Astrocyte (in vitro differentiated cells and primary cell): ENCODE measurements at regions not wholly inside any gene's neighbourhood (a gene's known extent, or its start where the extent isn't known, plus 50 kb on each side); places are given as distances from the start of the nearest gene placed in this dataset.

Experiments used
- DNase-seq: peaks from one replicate; pipeline ENCODE4 v3.0.0-alpha.2; 2010; ENCODE audit warnings: low read depth
- FAIRE-seq: peaks from 2 replicates; lab custom pipeline; 2011; peaks lifted over from hg19 to GRCh38; lab: Jason Lieb, UNC
- H2AFZ ChIP-seq: 2 replicates; pipeline ENCODE4 v1.6.0; 2012; ENCODE audit warnings: low read depth, low read length, inconsistent platforms
- H3K27ac ChIP-seq: 2 replicates; pipeline ENCODE4 v1.5.1; 2011; ENCODE audit warnings: low read depth, low read length, inconsistent platforms
- H3K27me3 ChIP-seq: 2 replicates; pipeline ENCODE4 v1.6.0; 2011; ENCODE audit warnings: low read length, inconsistent platforms; ENCODE audit not compliant: insufficient read depth
- H3K36me3 ChIP-seq: 2 replicates; pipeline ENCODE4 v1.5.1; 2011; ENCODE audit warnings: low read length, inconsistent platforms; ENCODE audit not compliant: insufficient read depth
- H3K4me1 ChIP-seq: 2 replicates; pipeline ENCODE4 v1.5.1; 2011; ENCODE audit warnings: low read length, inconsistent platforms; ENCODE audit not compliant: insufficient read depth
- H3K4me2 ChIP-seq: 2 replicates; pipeline ENCODE4 v1.6.0; 2012; ENCODE audit warnings: low read length, inconsistent platforms
- H3K4me3 ChIP-seq: 2 replicates; pipeline ENCODE4 v1.5.1; 2011; ENCODE audit warnings: low read depth, mild to moderate bottlenecking, low read length, inconsistent platforms; ENCODE audit not compliant: insufficient read depth
- H3K79me2 ChIP-seq: 2 replicates; pipeline ENCODE4 v1.6.0; 2012; ENCODE audit warnings: mild to moderate bottlenecking, low read length, inconsistent platforms; ENCODE audit not compliant: insufficient read depth
- H3K9ac ChIP-seq: 2 replicates; pipeline ENCODE4 v1.6.0; 2012; ENCODE audit warnings: mild to moderate bottlenecking, low read length, inconsistent platforms
- H3K9me3 ChIP-seq: 2 replicates; pipeline ENCODE4 v1.5.1; 2012; ENCODE audit warnings: low read depth, mild to moderate bottlenecking, low read length, inconsistent platforms; ENCODE audit not compliant: insufficient read depth
- H4K20me1 ChIP-seq: 2 replicates; pipeline ENCODE4 v1.6.0; 2012; ENCODE audit warnings: low read length, inconsistent platforms; ENCODE audit not compliant: insufficient read depth
- H3K27ac Mint-ChIP-seq: one replicate; pipeline ENCODE4 v1.8.0; 2021; ENCODE audit warnings: mild to moderate bottlenecking, mixed read lengths; ENCODE audit not compliant: unreplicated experiment
- H3K27me3 Mint-ChIP-seq: one replicate; pipeline ENCODE4 v1.8.0; 2021; ENCODE audit warnings: low read depth, mixed read lengths; ENCODE audit not compliant: unreplicated experiment
- H3K36me3 Mint-ChIP-seq: one replicate; pipeline ENCODE4 v1.8.0; 2021; ENCODE audit warnings: low read depth, mixed read lengths; ENCODE audit not compliant: unreplicated experiment
- H3K4me1 Mint-ChIP-seq: one replicate; pipeline ENCODE4 v1.8.0; 2021; ENCODE audit warnings: low read depth, mixed read lengths; ENCODE audit not compliant: unreplicated experiment
- H3K4me3 Mint-ChIP-seq: one replicate; pipeline ENCODE4 v1.8.0; 2021; ENCODE audit warnings: mild to moderate bottlenecking, moderate library complexity, mixed read lengths; ENCODE audit not compliant: unreplicated experiment
- H3K9me3 Mint-ChIP-seq: one replicate; pipeline ENCODE4 v1.8.0; 2021; ENCODE audit warnings: mild to moderate bottlenecking, mixed read lengths; ENCODE audit not compliant: unreplicated experiment
- EZH2 ChIP-seq: IDR thresholded peaks from 2 replicates; pipeline ENCODE4 v1.6.1; 2012; ENCODE audit warnings: mild to moderate bottlenecking, low read length, inconsistent platforms; ENCODE audit not compliant: insufficient read depth
- TF ChIP-seq, protein P1 (sequence below): IDR thresholded peaks from 2 replicates; pipeline ENCODE4 v1.5.1; 2011; ENCODE audit warnings: low read depth, mild to moderate bottlenecking, inconsistent platforms, low read length, moderate library complexity; ENCODE audit not compliant: insufficient read depth

DNA sequence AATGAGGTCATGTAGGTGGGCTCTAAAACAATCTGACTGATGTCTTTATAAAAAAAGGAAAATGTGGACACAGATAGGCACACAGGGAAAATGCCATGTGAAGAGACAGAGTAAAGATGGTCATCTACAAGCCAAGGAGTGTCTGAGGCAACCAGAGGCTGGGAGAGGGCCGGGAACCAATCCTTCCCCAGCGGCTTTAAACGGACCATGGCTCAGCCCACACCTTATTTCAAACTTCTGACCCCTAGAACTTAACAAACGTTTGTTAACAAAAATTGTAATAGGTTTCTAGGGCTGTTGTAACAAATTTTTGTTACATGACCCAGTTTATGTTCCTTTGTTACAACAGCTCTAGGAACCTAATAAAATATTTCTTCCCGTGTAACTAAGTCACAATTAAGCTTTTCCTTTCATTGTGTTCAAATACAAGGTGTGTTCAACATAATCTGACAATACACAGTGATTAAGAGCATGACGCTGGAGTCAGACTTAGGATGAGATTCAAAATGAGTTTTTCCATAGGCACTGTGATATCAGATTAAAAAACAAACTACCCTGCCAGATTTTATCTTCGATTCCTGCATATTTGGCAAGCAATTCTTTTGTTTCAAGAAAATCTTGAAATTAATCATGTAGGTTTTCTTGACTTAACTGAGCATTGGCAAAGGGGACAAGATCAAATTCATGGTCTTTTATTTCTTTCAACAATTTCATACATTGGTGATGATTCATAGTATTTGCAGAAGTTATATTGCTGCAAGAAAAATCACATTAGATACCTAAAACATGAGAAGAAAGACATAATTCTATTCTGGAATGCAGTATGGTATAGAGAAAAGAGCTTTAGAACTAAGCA, 169.5 kb upstream of the RIPOR2 start:
- no peak overlapping the region for H3K27ac ChIP-seq
- Mint-ChIP-seq H3K4me1 (no peaks in the 10 kb centered on the region), H3K9me3 (peaks cover 2% of the 10 kb centered on the region), H3K27ac (no peak overlapping the region), H3K27me3 (peaks cover 4% of the 10 kb centered on the region), H3K4me3 (no peak overlapping the region), H3K36me3 (no peaks in the 10 kb centered on the region)
- DNase-seq (peak; percentile 18), FAIRE-seq (no peak)
- H3K27me3 ChIP-seq: no peaks in the 10 kb centered on the region
- no peaks in the 10 kb centered on the region for H3K36me3 ChIP-seq
- H2AFZ ChIP-seq: no peak overlapping the region
- TF ChIP-seq EZH2: no peak
- TF ChIP-seq, protein P1, sequence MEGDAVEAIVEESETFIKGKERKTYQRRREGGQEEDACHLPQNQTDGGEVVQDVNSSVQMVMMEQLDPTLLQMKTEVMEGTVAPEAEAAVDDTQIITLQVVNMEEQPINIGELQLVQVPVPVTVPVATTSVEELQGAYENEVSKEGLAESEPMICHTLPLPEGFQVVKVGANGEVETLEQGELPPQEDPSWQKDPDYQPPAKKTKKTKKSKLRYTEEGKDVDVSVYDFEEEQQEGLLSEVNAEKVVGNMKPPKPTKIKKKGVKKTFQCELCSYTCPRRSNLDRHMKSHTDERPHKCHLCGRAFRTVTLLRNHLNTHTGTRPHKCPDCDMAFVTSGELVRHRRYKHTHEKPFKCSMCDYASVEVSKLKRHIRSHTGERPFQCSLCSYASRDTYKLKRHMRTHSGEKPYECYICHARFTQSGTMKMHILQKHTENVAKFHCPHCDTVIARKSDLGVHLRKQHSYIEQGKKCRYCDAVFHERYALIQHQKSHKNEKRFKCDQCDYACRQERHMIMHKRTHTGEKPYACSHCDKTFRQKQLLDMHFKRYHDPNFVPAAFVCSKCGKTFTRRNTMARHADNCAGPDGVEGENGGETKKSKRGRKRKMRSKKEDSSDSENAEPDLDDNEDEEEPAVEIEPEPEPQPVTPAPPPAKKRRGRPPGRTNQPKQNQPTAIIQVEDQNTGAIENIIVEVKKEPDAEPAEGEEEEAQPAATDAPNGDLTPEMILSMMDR: no peak
- H4K20me1 ChIP-seq: no peaks in the 10 kb centered on the region
- H3K4me2 ChIP-seq: no peak overlapping the region
- no peak overlapping the region for H3K9ac ChIP-seq
- no peaks in the 10 kb centered on the region for H3K79me2 ChIP-seq
- no peaks in the 10 kb centered on the region for H3K9me3 ChIP-seq
- H3K4me1 ChIP-seq: no peaks in the 10 kb centered on the region
- H3K4me3 ChIP-seq: no peak overlapping the region

DNA sequence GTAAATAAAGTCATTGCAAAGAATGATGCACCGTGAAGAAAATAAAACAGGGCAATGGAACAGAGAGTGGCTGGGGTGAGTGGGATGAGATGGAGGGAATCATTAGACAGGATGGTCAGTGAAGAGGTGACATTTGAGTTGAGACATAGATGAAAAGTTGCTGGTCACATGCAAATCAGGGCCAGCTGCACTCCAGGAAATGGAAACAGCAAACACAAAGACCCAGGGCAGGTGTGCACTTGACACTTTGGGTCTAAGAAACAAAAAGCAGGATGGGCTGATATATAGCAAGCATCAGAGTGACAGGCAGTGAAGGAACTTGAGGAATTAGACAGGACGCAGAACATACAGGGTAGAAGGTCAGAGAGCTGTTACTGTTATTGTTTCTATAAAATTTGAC, 171.5 kb upstream of the RIPOR2 start:
- no peak overlapping the region for H3K27ac ChIP-seq
- TF ChIP-seq, protein P1: no peak
- no peak for TF ChIP-seq EZH2
- peaks cover 4% of the 10 kb centered on the region for H3K27me3 Mint-ChIP-seq
- no peaks in the 10 kb centered on the region for H3K79me2 ChIP-seq
- H2AFZ ChIP-seq: no peak overlapping the region
- no peaks in the 10 kb centered on the region for H3K36me3 Mint-ChIP-seq
- H4K20me1 ChIP-seq: no peaks in the 10 kb centered on the region
- H3K4me1 ChIP-seq: no peaks in the 10 kb centered on the region
- H3K27ac Mint-ChIP-seq: no peak overlapping the region
- DNase-seq (no peak), FAIRE-seq (no peak)
- H3K27me3 ChIP-seq: no peaks in the 10 kb centered on the region
- no peaks in the 10 kb centered on the region for H3K4me1 Mint-ChIP-seq
- no peaks in the 10 kb centered on the region for H3K9me3 ChIP-seq
- H3K4me3 Mint-ChIP-seq: no peak overlapping the region
- H3K9ac ChIP-seq: no peak overlapping the region
- no peak overlapping the region for H3K4me3 ChIP-seq
- no peak overlapping the region for H3K4me2 ChIP-seq
- peaks cover 2% of the 10 kb centered on the region for H3K9me3 Mint-ChIP-seq
- H3K36me3 ChIP-seq: no peaks in the 10 kb centered on the region

DNA sequence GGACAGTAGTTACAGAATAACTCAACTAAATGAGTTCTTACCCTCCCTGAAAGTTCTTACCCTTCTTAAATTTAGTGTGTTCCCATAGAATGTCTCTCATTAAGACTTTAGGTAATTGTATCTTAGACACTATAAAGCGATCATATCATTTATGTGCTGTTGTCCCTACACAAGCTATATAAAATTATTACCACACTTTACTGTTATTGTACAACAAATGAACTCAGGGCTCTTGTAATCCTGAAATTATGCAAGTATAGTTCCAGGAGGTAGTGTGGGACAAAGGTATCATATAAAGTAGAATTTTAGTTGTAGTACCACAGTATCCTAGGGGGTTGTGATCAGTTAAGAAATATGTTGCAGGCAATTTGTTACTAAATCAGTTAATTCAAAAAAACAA, 167.4 kb upstream of the CARMIL1 start:
- Histone ChIP-seq H3K4me2 (no peak overlapping the region), H3K36me3 (no peaks in the 10 kb centered on the region), H3K27ac (no peak overlapping the region), H3K4me1 (no peaks in the 10 kb centered on the region), H2AFZ (no peak overlapping the region), H3K79me2 (no peaks in the 10 kb centered on the region), H3K9me3 (no peaks in the 10 kb centered on the region), H3K9ac (no peak overlapping the region), H3K27me3 (no peaks in the 10 kb centered on the region), H3K4me3 (no peak overlapping the region), H4K20me1 (no peaks in the 10 kb centered on the region)
- no peaks in the 10 kb centered on the region for H3K36me3 Mint-ChIP-seq
- DNase-seq (no peak), FAIRE-seq (no peak)
- no peak for TF ChIP-seq EZH2
- H3K4me3 Mint-ChIP-seq: no peak overlapping the region
- H3K27ac Mint-ChIP-seq: no peak overlapping the region
- peaks cover 2% of the 10 kb centered on the region for H3K9me3 Mint-ChIP-seq
- peaks cover 9% of the 10 kb centered on the region for H3K27me3 Mint-ChIP-seq
- H3K4me1 Mint-ChIP-seq: no peaks in the 10 kb centered on the region
